ENCODE measurements at regions not wholly inside any gene's neighbourhood (a gene's known extent, or its start where the extent isn't known, plus 50 kb on each side); places are given as distances from the start of the nearest gene placed in this dataset.

DNA sequence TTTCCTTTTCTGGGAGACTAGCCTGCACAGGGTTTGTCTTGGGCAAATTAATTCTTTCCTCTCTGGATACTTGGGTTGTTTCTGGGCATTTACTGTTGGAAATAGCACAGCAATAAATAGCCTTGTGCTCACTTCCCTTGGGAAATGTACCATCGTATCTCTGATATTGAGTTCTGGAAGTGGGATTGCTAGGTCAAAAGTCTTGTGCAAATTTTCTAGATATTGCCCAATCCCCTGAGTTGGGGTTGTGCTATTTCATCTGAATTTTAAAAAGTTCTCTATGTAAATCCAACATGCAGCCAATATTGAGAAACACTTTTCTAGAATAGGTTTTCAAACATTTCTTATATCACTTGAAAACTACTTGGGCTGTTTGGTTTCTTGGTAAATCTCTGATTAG is 64.0 kb upstream of the ELOVL5 start:
- no peak for DNase-seq

DNA sequence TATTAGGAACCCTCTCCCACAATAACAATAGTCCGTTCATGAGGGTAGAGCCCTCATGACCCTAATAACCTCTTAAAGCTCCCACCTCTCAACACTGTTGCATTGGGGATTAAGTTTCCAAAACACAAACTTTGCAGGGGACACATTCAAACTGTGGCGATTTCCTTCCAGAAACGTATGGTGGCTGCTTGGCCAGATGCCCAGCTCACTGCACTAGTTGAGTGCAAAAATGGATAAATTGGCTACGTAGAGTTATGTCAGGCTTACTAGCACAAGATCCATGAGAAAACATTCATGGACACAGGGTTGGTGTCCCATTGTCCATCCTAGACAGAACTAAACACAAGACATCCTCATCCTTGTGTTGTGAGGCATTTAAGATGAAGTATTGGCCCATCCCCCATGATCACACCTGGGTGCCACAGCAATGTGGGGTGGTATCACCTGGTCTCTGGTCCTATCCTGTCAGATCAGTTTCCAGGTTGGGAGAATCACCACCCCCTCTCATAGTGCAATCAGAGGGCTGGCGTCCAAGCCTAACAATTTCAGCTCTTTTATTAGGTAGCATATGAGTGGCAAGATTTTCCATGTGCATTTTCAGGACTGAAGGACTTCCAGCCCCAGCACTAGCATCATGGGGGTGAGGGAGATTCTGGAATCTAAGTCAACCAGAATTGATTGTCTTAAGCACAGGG is 63.4 kb upstream of the ELOVL5 start:
- no peak for DNase-seq

DNA sequence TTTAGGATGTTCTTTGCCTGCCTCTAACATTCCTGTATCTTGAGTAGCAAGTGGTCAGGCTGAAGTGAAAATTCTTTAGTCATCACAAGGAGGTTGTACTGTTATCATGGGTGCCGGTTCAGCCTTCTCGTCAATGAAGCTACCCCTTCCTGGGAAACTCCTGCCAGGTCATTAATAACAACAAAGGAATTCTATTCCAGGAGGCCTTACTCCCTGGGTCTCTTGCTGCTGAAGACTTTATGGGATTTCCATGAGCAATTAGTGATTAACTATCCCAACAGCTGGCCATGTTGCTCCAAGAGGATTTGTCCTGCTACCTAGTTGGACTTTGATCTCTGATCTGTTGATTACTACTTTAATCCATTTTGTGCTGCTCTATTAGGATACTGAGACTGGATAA is 62.7 kb upstream of the ELOVL5 start:
- no peak for DNase-seq

DNA sequence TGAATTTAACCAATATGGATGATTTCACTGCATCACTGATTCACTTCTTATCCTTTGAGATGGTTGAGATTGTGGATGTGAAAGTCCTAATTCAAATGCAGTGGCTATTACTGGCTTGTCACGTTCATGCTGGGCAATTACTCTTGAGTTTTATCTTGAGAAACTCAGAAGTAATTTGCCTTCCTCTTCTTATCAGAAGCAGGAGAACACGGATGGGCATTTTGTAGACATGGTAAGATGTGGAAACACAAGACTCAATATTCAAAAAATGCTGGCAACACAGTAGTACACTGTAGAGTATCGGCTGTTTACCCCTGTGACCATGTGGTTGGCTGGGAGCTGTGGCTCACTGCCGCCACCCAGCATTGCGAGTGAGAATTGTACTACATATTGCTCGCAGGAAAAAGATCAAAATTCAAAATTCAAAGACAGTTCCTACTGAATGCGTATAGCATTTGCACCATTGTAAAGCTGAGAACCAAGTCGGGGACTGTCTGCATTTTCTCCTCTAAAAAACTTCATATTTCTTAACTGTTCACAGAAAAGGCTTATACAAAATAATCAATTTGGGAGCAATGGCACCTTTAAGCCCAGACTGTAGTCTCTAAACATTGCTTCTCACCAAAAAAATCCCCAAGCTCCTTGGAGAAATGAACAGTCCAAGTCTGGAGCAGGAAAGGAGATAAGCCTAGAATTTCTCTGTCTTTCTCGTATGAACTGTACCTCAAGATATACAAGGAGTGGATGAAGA is 61.9 kb upstream of the ELOVL5 start:
- peak; percentile 19 to 67 (median 34) for DNase-seq

DNA sequence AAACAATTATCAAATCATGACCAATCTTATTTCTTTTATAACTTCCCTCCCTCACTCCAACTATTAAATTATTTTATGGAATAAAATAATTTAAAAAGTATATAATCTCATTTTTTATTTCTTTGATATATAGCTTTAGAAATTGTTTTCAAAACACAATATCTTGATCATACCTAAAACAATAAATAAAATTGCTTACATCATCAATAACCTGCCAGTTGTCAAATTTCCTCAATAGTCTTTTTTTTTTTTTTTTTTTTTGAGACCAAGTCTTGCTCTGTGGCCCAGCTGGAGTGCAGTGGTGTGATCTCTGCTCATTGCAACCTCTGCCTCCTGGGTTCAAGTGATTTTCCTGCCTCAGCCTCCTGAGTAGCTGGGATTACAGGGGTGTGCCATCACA is 60.1 kb upstream of the ELOVL5 start:
- DNase-seq: no peak

DNA sequence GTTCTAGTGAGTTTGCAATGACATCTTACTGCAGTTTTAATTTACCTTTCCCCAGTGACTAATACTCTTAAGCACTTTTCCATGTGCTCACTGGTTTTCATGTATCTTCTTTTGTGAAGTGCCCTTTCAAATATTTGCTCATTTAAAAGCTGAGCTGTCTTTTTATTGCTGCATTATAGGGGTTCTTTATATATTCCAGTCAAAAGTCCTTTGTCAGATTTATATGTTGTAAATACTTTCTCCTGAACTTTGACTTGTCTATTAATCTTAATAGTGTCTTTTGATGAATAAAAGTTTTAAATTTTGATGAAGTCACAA is 50.2 kb upstream of the ELOVL5 start:
- no peak for DNase-seq

DNA sequence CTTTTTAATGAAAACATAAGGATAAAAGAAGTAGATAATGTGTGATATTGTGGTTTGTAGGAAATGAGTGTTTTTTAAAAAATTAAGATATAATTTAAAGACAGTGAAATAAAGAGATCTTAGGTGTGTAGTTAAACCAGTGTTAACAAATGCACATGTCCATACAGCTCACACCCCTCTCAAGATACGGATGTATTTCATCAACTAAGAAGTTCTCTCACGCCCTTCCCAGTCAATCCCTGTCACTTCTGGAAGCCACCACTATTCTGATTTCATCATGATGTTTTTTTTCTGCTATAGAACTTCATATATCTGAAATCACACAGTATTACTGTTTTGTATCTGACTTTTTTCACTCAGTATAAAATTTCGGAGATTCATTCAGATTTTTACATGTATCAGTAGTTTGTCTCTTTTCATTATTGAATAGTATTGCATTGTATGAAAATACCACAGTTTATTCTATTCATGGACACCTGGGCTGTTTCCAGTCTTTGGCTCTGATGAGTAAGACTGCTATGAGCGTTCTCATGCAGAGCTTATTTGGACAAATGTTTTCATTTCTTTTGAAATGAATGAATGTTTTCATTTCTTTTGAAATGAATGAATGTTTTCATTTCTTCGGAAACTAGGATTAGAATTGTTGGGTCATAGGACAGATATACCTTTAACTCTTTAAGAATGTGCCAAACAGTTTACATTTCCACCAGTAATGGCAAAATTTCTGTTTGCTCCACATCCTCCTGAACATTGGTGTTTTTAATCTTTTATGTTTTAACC is 49.7 kb upstream of the ELOVL5 start:
- DNase-seq: no peak

All from stimulated activated naive CD4-positive, alpha-beta T cell (primary cell).